Prostate gland (tissue), 2 donors: ENCODE measurements at regions not wholly inside any gene's neighbourhood (a gene's known extent, or its start where the extent isn't known, plus 50 kb on each side); places are given as distances from the start of the nearest gene placed in this dataset.

Source experiments
- DNase-seq: peaks from one replicate; pipeline ENCODE4 v3.0.0-alpha.2; 2019; ENCODE audit warnings: low spot score
- H3K27ac ChIP-seq, 2 donors: fragments of 200-600 bp; sonication (generic); 2 replicates each; pipeline ENCODE4 v1.5.1; 2017 to 2019
- H3K27me3 ChIP-seq: fragments of 200-600 bp; sonication (generic); replicated peaks from 2 replicates; pipeline ENCODE4 v1.5.1; 2019; ENCODE audit not compliant: insufficient read depth
- H3K36me3 ChIP-seq, 2 donors: fragments of 200-600 bp; sonication (generic); 1 replicate in 1 of 2; 2 replicates in 1 of 2; pipeline versions ENCODE4 v1.5.1 to v1.8.1; 2017 to 2019
- H3K4me1 ChIP-seq: fragments of 200-600 bp; sonication (generic); replicated peaks from 2 replicates; pipeline ENCODE4 v1.5.1; 2019
- H3K4me3 ChIP-seq, 2 donors: fragments of 200-600 bp; sonication (generic); 2 replicates each; pipeline ENCODE4 v1.5.1; 2017 to 2019
- H3K9me3 ChIP-seq: fragments of 200-600 bp; sonication (generic); 2 replicates; pipeline ENCODE4 v1.5.1; 2017
- CTCF ChIP-seq, 4 experiments: fragments of 200-600 bp in 2 of 4; fragments of 450-650 bp in 2 of 4; sonication (generic) in 2 of 4; IDR thresholded peaks; 1 replicate in 3 of 4; 2 replicates in 1 of 4; pipeline ENCODE4 v1.5.1; 2016 to 2019; ENCODE audit warnings: antibody characterized with exemption in 4 of 4, mild to moderate bottlenecking in 2 of 4, moderate library complexity in 2 of 4
- POLR2A ChIP-seq: fragments of 450-650 bp; IDR thresholded peaks from one replicate; pipeline ENCODE4 v1.6.1; 2016; ENCODE audit warnings: antibody characterized with exemption, mild to moderate bottlenecking
- POLR2AphosphoS5 ChIP-seq: sonication (generic); formaldehyde crosslinking; IDR thresholded peaks from one replicate; pipeline ENCODE4 v1.6.1; 2017; ENCODE audit warnings: antibody characterized with exemption
- WGBS: methylation state at CpG from one replicate; pipeline ENCODE4 v1.1.5; 2018; 5-methylcytosine and 5-hydroxymethylcytosine counted together
- intact Hi-C: fragments of 100-400 bp; cut with DNase I; formaldehyde crosslinking; loops from one replicate; pipeline ENCODE4 v1.14.2; 2022

GRCh38 chr18:37717098-37717497 lies 151.5 kb upstream of the CELF4 start:
- H3K27me3 ChIP-seq = no peaks in the 10 kb centered on the region
- TF ChIP-seq POLR2AphosphoS5 (no peak), POLR2A (no peak), CTCF (IDR thresholded peaks at IDR 0.05) (no peak)
- no peak for DNase-seq
- H3K4me1 ChIP-seq = no peaks in the 10 kb centered on the region
- 51% methylated on average over 2 of the region's 2 CpGs for WGBS
- intact Hi-C loops = no loop called here
- H3K9me3 ChIP-seq = no peaks in the 10 kb centered on the region
- H3K27ac ChIP-seq = no peak overlapping the region
- no peak overlapping the region for H3K4me3 ChIP-seq
- H3K36me3 ChIP-seq = no peaks in the 10 kb centered on the region

- Histone ChIP-seq H3K36me3 (no peaks in the 10 kb centered on the region), H3K27me3 (no peaks in the 10 kb centered on the region), H3K27ac (no peak overlapping the region), H3K4me1 (no peaks in the 10 kb centered on the region), H3K9me3 (no peaks in the 10 kb centered on the region), H3K4me3 (no peak overlapping the region)
- 73% methylated on average over 5 of the region's 5 CpGs for whole genome bisulfite sequencing
- intact Hi-C loops = no loop called here
- TF ChIP-seq POLR2A (no peak), POLR2AphosphoS5 (no peak), CTCF (IDR thresholded peaks at IDR 0.05) (no peak)
- DNase-seq = no peak
These were observed 150.6 kb upstream of the CELF4 start for GRCh38 chr18:37716106-37716735.

GRCh38 chr18:37714691-37715090 lies 149.1 kb upstream of the CELF4 start:
- no peaks in the 10 kb centered on the region for H3K36me3 ChIP-seq
- no peaks in the 10 kb centered on the region for H3K9me3 ChIP-seq
- 34% methylated on average over 3 of the region's 3 CpGs for WGBS
- no peak overlapping the region for H3K27ac ChIP-seq
- H3K4me1 ChIP-seq = no peaks in the 10 kb centered on the region
- intact Hi-C loops = no loop called here
- no peak overlapping the region for H3K4me3 ChIP-seq
- no peaks in the 10 kb centered on the region for H3K27me3 ChIP-seq
- DNase-seq = no peak
- TF ChIP-seq POLR2A (no peak), CTCF (IDR thresholded peaks at IDR 0.05) (no peak), POLR2AphosphoS5 (no peak)

GRCh38 chr18:37712776-37713175 lies 147.2 kb upstream of the CELF4 start:
- TF ChIP-seq CTCF (IDR thresholded peaks at IDR 0.05) (no peak), POLR2A (no peak), POLR2AphosphoS5 (no peak)
- H3K27ac ChIP-seq = no peak overlapping the region
- intact Hi-C loops = no loop called here
- no peaks in the 10 kb centered on the region for H3K27me3 ChIP-seq
- no peak for DNase-seq
- no peak overlapping the region for H3K4me3 ChIP-seq
- H3K36me3 ChIP-seq = no peaks in the 10 kb centered on the region
- no peaks in the 10 kb centered on the region for H3K9me3 ChIP-seq
- no peaks in the 10 kb centered on the region for H3K4me1 ChIP-seq

GRCh38 chr18:37711766-37712505 lies 146.3 kb upstream of the CELF4 start:
- intact Hi-C loops = no loop called here
- Histone ChIP-seq H3K4me1 (no peaks in the 10 kb centered on the region), H3K27me3 (no peaks in the 10 kb centered on the region), H3K4me3 (no peak overlapping the region), H3K36me3 (no peaks in the 10 kb centered on the region), H3K27ac (no peak overlapping the region), H3K9me3 (no peaks in the 10 kb centered on the region)
- TF ChIP-seq POLR2A = no peak
- DNase-seq = no peak
- 82% methylated on average over 4 of the region's 4 CpGs for WGBS
